SH-SY5Y (cell line): ENCODE measurements at regions not wholly inside any gene's neighbourhood (a gene's known extent, or its start where the extent isn't known, plus 50 kb on each side); places are given as distances from the start of the nearest gene placed in this dataset.

ENCODE experiments used
- GATA2 ChIP-seq: IDR thresholded peaks from 2 replicates; pipeline ENCODE4 v1.6.1; 2011; ENCODE audit warnings: mild to moderate bottlenecking, low read depth, low read length
- GATA3 ChIP-seq: IDR thresholded peaks from 2 replicates; pipeline ENCODE4 v1.6.1; 2011; ENCODE audit warnings: low read depth, mild to moderate bottlenecking, low read length, moderate library complexity

GRCh38 chr1:59122527-59122926, 174.4 kb upstream of the FGGY start:
- no peak for TF ChIP-seq GATA2
- no peak for TF ChIP-seq GATA3
